Right lobe of liver (tissue), 6 donors: ENCODE measurements at regions not wholly inside any gene's neighbourhood (a gene's known extent, or its start where the extent isn't known, plus 50 kb on each side); places are given as distances from the start of the nearest gene placed in this dataset.

Experiments used
- ATAC-seq, 4 donors: fragments of 200-7000 bp; cut with Tn5 transposase; one replicate each; pipeline ENCODE4 v1.9.1; 2020; ENCODE audit warnings: mild to moderate bottlenecking in 4 of 4, moderate library complexity in 4 of 4
- DNase-seq, 3 donors: peaks; one replicate each; pipeline ENCODE4 v3.0.0-alpha.2; 2020
- H3K27ac ChIP-seq, 3 donors: fragments of 200-600 bp; one replicate each; pipeline ENCODE4 v1.8.0; 2022
- H3K27me3 ChIP-seq, 2 donors: fragments of 200-600 bp; one replicate each; pipeline ENCODE4 v1.8.0; 2022
- H3K36me3 ChIP-seq, 4 donors: fragments of 200-600 bp; sonication (generic) in 1 of 4; one replicate each; pipeline versions ENCODE4 v1.5.1 to v1.8.0; 2017 to 2022; ENCODE audit warnings: control low read depth in 1 of 4
- H3K4me1 ChIP-seq, 4 donors: fragments of 200-600 bp; sonication (generic) in 1 of 4; one replicate each; pipeline versions ENCODE4 v1.5.1 to v1.8.0; 2017 to 2022; ENCODE audit warnings: control low read depth in 1 of 4
- H3K4me3 ChIP-seq, 3 donors: fragments of 200-600 bp; one replicate each; pipeline ENCODE4 v1.8.0; 2022
- H3K9me3 ChIP-seq, 4 donors: fragments of 200-600 bp; sonication (generic) in 1 of 4; one replicate each; pipeline versions ENCODE4 v1.5.1 to v1.8.0; 2017 to 2022; ENCODE audit warnings: control low read depth in 1 of 4
- POLR2A ChIP-seq: fragments of 450-650 bp; IDR thresholded peaks from one replicate; pipeline ENCODE4 v1.6.1; 2017; ENCODE audit warnings: antibody characterized with exemption, mild to moderate bottlenecking
- WGBS: methylation state at CpG from one replicate; pipeline ENCODE4 v1.1.6; 2018; ENCODE audit warnings: low coverage, low lambda C conversion rate; ENCODE audit not compliant: insufficient coverage; ENCODE audit errors: missing lambda C conversion rate; 5-methylcytosine and 5-hydroxymethylcytosine counted together
- intact Hi-C, 2 donors: fragments of 100-400 bp; cut with DNase I; formaldehyde crosslinking; loops; one replicate each; pipeline versions ENCODE4 v1.11.2 to v1.14.1; 2022
- TF ChIP-seq, protein P1 (sequence below), 4 donors: fragments of 200-600 bp in 3 of 4; fragments of 450-650 bp in 1 of 4; IDR thresholded peaks; one replicate each; pipeline versions ENCODE4 v1.5.1 to v1.8.0; 2016 to 2022; ENCODE audit warnings: antibody characterized with exemption in 4 of 4, mild to moderate bottlenecking in 2 of 4
- donor health status: DM: no; HTN: yes; CAD: no.
- donor health status: DM: no; HTN: no; CAD: no.
- donor health status: DM: no; HTN: no; CAD: no.
- donor health status: DM: no; HTN: yes; CAD: no.
- donor health status: DM: no; HTN: yes; CAD: no.

DNA sequence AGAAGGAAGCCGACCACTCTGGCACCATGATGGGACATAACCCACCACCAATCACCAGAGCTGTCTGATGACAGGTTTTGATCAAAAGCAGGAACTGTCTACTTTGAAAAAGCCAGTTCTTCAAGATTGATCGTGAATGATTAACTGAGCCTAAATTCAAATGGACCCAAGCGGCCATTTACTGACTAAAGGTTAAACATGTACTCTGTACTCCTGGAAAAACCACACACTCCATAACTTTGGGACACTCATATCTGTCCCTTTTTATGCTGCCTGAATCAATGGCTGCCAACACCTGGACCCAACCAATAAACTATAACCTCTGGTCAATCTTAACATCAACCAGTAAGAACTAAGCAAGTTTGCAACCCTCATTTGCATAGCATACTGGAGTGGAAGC lies 206.6 kb downstream of the URB2 start:
- H3K4me3 ChIP-seq, result no peak overlapping the region
- peak; percentile 60 to 94 (median 81) for ATAC-seq
- no peaks in the 10 kb centered on the region for H3K36me3 ChIP-seq
- peaks cover 0 to 8% (median 0%) of the 10 kb centered on the region in 4 donors for H3K4me1 ChIP-seq
- H3K27me3 ChIP-seq, result no peaks in the 10 kb centered on the region
- WGBS, result 45% methylated on average over 2 of the region's 3 CpGs
- H3K27ac ChIP-seq, result no peak overlapping the region
- no peak for TF ChIP-seq POLR2A
- TF ChIP-seq, protein P1, sequence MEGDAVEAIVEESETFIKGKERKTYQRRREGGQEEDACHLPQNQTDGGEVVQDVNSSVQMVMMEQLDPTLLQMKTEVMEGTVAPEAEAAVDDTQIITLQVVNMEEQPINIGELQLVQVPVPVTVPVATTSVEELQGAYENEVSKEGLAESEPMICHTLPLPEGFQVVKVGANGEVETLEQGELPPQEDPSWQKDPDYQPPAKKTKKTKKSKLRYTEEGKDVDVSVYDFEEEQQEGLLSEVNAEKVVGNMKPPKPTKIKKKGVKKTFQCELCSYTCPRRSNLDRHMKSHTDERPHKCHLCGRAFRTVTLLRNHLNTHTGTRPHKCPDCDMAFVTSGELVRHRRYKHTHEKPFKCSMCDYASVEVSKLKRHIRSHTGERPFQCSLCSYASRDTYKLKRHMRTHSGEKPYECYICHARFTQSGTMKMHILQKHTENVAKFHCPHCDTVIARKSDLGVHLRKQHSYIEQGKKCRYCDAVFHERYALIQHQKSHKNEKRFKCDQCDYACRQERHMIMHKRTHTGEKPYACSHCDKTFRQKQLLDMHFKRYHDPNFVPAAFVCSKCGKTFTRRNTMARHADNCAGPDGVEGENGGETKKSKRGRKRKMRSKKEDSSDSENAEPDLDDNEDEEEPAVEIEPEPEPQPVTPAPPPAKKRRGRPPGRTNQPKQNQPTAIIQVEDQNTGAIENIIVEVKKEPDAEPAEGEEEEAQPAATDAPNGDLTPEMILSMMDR (IDR thresholded peaks at IDR 0.05), result no peak
- intact Hi-C loops, result no loop called here
- DNase-seq, result no peak
- H3K9me3 ChIP-seq, result no peaks in the 10 kb centered on the region

DNA sequence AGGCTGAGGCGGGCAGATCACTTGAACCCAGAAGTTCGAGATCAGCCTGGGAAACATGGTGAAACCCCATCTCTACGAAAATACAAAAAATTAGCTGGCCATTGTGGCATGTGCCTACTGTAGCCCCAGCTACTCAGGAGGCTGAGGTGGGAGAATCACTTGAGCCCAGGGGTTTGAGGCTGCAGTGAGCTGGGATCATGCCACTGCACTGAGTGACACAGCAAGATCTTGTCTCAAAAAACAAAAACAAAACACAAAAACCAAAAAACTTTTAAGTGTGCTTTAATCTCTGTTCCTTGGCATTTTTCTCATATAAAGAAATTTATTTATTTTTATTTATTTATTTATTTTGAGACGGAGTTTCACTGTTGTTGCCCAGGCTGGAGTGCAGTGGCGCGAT lies 208.2 kb downstream of the URB2 start:
- intact Hi-C loops, result no loop called here
- 84% methylated on average over 6 of the region's 6 CpGs for WGBS
- no peak for ATAC-seq
- TF ChIP-seq, protein P1 (IDR thresholded peaks at IDR 0.05), result no peak
- TF ChIP-seq POLR2A, result no peak
- Histone ChIP-seq H3K9me3 (no peaks in the 10 kb centered on the region), H3K4me1 (peaks cover 0 to 8% (median 0%) of the 10 kb centered on the region in 4 donors), H3K27ac (no peak overlapping the region), H3K4me3 (no peak overlapping the region), H3K27me3 (no peaks in the 10 kb centered on the region), H3K36me3 (no peaks in the 10 kb centered on the region)
- DNase-seq, result no peak

DNA sequence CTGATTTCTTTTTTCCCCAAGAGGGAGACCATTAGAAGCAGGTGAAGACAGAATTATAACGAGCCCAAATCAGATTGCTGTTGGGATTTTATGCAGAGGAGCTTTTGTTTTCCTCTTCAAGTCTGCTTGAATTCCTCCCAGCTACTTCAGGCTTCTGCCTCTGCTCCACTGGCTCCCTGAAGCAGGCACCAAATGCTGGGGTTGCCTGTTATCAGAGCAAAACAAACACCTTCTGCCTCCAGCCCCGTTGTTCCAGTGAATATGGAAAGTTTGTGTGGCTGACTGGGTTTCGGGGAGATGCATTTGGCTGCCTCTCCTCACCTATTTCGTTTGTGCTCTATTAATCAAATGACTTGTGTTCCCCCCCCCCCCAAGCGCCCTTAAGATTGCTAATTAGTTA lies 209.2 kb downstream of the URB2 start:
- H3K36me3 ChIP-seq, result no peaks in the 10 kb centered on the region
- H3K27me3 ChIP-seq, result no peaks in the 10 kb centered on the region
- 59% methylated on average over 5 of the region's 5 CpGs for WGBS
- no peak overlapping the region for H3K4me3 ChIP-seq
- no peak overlapping the region for H3K27ac ChIP-seq
- DNase-seq (no peak), ATAC-seq (no peak)
- peaks cover 0 to 8% (median 0%) of the 10 kb centered on the region in 4 donors for H3K4me1 ChIP-seq
- no peak for TF ChIP-seq POLR2A
- TF ChIP-seq, protein P1 (IDR thresholded peaks at IDR 0.05), result no peak
- intact Hi-C loops, result no loop called here
- H3K9me3 ChIP-seq, result no peaks in the 10 kb centered on the region

DNA sequence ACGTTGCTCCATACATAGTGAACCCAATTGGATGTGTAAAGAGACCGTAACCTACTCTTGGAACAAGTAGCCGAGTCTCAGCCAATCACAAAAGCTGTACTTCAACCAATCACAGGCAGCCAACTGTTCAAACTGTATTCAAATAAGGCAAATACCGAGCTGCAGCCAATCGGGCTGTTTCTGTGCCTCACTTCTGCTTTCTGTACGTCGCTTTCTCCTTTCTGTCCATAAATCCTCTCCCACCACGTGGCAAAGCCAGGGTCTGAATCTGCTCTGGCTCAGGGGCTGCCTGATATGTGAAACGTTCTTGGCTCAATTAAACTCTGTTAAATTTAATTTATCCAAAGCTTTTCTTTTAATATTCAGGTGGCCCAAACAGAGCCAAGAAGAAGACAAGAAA lies 210.3 kb downstream of the URB2 start:
- H3K36me3 ChIP-seq, result no peaks in the 10 kb centered on the region
- no peak overlapping the region for H3K27ac ChIP-seq
- H3K27me3 ChIP-seq, result no peaks in the 10 kb centered on the region
- peaks cover 0 to 8% (median 0%) of the 10 kb centered on the region in 4 donors for H3K4me1 ChIP-seq
- 57% methylated on average over 9 of the region's 9 CpGs for WGBS
- TF ChIP-seq POLR2A, result no peak
- TF ChIP-seq, protein P1 (IDR thresholded peaks at IDR 0.05), result no peak
- no peak overlapping the region for H3K4me3 ChIP-seq
- ATAC-seq, result no peak
- no peak for DNase-seq
- intact Hi-C loops, result no loop called here
- no peaks in the 10 kb centered on the region for H3K9me3 ChIP-seq

DNA sequence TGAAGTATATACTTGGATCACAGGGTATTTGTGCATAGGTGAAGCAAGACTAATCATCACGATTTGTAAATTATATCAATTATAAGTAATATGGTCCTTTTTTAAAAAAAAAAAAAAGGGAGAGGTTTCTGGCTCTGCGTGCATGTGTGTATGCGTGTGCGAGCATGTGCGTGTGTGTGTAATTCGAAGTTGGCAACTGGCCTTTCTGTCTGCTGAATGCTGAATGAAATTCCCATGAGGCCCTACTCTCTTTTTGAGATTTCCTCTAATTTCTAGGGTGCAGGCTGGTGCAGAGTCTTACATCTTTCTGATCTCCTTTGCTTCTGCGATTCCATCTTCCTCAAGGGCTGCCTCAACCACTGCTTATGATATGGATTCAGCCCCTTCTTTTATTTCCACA lies 212.2 kb downstream of the URB2 start:
- 84% methylated on average over 7 of the region's 7 CpGs for WGBS

More for the DNA sequence above, 212.2 kb downstream of the URB2 start:
- no peak overlapping the region for H3K4me3 ChIP-seq
- H3K36me3 ChIP-seq, result no peaks in the 10 kb centered on the region
- no peaks in the 10 kb centered on the region for H3K4me1 ChIP-seq
- intact Hi-C loops, result no loop called here
- DNase-seq, result no peak
- TF ChIP-seq, protein P1 (IDR thresholded peaks at IDR 0.05), result no peak
- TF ChIP-seq POLR2A, result no peak
- H3K9me3 ChIP-seq, result no peaks in the 10 kb centered on the region
- no peak overlapping the region for H3K27ac ChIP-seq
- no peak for ATAC-seq
- H3K27me3 ChIP-seq, result no peaks in the 10 kb centered on the region
